Fibroblast of villous mesenchyme (primary cell): ENCODE measurements at regions not wholly inside any gene's neighbourhood (a gene's known extent, or its start where the extent isn't known, plus 50 kb on each side); places are given as distances from the start of the nearest gene placed in this dataset.

Source experiments
- DNase-seq: peaks from one replicate; pipeline ENCODE4 v3.0.0-alpha.2; 2010; ENCODE audit warnings: low read depth
- H3K4me3 ChIP-seq: 2 replicates; pipeline ENCODE4 v1.5.1; 2011; ENCODE audit warnings: low read depth, mild to moderate bottlenecking, low read length
- TF ChIP-seq, protein P1 (sequence below): IDR thresholded peaks from 2 replicates; pipeline ENCODE4 v1.5.1; 2012; ENCODE audit warnings: low read depth, mild to moderate bottlenecking, low read length; ENCODE audit not compliant: insufficient read depth

DNA sequence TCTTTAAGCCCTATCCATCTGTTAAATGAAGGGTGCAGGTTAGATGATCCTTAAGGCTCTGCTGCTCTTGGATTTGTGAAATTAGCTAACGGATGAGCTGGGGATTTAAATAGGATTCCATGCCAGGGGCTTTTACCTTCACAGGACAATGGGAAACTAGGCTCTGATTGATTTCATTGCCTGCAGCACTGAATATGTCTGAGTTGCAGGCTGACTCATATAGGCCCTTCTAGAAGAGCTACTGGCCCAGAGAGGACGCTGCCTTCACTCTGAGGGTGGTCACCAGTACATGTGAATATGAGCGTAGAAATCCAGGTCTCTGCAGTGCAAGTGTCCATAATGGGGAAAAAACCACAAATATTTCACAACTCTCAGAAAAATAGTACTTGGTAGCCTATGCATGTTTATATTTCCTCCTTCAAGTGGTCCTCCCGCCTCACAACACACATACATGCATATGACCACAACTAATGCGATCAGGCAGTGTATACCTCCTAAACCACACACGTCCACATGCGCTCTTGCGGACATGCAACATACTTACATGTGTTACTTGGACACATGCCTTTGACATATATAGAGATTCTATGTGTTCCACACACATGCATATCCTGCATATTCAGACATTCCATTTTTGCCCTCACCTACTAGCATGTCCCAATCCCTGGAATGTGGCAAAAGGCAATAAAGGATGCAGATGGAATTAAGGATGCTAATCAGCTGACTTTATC lies 233.8 kb upstream of the JUN start:
- no peak overlapping the region for H3K4me3 ChIP-seq
- peak; percentile 10 for DNase-seq
- TF ChIP-seq, protein P1, sequence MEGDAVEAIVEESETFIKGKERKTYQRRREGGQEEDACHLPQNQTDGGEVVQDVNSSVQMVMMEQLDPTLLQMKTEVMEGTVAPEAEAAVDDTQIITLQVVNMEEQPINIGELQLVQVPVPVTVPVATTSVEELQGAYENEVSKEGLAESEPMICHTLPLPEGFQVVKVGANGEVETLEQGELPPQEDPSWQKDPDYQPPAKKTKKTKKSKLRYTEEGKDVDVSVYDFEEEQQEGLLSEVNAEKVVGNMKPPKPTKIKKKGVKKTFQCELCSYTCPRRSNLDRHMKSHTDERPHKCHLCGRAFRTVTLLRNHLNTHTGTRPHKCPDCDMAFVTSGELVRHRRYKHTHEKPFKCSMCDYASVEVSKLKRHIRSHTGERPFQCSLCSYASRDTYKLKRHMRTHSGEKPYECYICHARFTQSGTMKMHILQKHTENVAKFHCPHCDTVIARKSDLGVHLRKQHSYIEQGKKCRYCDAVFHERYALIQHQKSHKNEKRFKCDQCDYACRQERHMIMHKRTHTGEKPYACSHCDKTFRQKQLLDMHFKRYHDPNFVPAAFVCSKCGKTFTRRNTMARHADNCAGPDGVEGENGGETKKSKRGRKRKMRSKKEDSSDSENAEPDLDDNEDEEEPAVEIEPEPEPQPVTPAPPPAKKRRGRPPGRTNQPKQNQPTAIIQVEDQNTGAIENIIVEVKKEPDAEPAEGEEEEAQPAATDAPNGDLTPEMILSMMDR, result no peak

DNA sequence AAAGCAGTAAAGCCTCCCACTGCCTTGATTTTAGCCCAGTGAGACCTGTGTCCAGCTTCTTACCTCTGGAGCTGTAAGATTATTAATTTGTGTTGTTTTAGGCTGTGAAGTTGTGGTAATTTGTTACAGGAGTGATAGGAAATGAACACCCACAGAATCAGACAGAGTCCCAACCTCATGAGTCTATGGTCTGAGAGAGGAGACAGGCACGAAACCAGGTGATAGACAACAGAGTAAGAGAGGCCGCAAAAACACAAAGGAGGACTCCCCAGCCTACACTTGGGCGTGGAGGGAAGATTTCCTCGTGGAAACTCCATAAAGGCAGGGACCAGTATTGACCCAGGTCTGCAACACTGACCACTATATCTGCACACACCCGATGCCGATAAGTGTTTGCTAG lies 234.6 kb upstream of the JUN start:
- TF ChIP-seq, protein P1, result no peak
- DNase-seq, result no peak
- H3K4me3 ChIP-seq, result no peak overlapping the region

DNA sequence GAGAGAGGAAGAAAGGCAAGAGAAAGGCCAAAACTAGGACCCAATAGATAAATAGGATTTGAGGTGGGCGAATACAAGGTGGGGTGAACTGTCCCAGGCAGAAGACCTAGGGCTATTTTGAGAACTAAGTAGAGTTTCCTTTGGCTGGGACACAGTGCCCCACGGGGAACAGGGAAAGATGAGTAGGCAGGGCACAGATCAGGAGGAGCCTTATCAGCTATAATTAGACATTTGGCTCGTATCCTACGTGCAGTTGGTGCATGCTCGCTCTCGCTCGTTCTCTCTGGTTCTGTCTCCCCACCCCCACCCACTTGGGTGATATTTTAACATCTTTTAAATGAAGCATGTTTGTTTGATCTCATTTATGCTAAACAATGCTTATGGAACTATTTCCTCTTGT lies 235.0 kb upstream of the JUN start:
- TF ChIP-seq, protein P1, result no peak
- no peak overlapping the region for H3K4me3 ChIP-seq
- no peak for DNase-seq

DNA sequence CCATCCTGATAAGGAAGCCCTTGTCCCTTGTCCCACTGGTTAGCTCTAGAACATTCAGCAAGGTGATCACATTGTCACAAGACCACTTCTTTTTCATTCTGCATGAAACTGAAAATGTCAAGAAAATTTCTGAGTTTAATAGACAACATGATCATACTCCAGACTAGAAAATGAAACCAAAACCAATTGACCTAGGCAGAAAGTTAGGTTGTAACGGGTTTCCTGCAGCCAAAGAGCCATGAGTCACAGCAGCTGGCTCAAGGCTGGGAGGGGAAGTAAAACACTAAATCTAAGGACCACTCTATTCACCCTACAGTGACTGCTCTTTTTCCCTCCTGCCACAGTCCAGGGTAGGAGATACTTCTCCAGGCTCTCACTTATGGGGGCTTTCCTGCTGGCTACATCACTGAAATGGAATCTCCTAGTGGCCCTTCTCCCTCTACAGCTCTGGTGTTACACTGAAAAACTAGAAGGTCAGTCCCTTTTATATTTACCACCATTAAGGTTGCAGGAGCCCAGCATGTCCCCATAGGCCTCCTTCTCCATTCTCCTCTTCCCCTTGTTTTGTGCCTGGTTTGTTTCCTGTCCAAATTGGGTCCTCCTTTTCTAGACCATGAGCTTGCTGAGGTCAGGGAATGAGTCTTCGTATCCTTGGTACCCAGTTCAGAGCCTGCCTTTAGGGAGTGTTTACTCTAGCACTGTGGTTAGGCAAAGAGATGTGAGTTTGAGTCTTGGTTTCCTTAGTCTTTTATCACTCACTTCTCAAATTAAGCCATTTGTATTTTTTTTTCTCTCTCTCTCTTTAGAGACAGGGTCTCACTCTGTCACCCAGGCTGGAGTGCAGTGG lies 236.5 kb upstream of the JUN start:
- TF ChIP-seq, protein P1, result no peak
- peak overlapping the region; percentile 35 for H3K4me3 ChIP-seq
- DNase-seq, result peak; percentile 89

DNA sequence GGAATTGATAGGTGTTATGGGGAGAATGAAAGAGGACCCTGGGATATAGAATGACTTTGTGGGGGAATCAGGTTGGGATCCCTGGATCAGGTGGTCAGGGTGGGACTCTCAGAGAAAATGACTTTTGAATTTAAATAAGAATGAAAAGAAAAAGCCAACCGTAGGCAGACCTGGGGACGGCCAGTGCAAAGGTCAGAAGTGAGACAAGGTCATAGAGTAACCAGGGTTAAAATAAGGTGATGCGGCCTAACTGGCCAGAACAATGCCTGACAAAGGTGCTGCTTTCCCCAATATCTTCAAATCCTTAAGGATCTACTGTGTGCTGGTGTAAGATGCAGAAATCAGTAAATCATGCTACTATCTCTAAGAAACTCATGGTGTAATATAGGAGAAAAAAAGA lies 238.4 kb upstream of the JUN start:
- TF ChIP-seq, protein P1, result no peak
- no peak overlapping the region for H3K4me3 ChIP-seq
- DNase-seq, result no peak

DNA sequence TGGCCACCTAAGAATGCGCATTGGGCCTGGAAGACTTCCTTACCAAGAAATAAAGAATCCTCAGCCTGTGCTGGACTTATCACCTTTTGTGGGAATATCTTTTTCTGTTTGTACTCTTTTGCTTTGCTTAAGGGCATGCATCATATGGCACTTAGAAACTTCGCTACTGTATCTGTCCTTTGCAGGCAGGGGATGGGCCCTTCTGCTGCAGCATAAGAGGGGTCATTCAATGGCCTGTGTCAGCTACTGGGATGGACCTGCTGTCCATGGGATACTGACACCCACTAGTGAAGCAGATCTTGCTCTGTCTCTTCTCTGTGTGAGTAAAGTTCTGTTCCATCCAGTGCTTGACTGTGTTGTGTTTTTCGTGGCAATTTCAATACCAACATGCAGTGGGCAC lies 239.0 kb upstream of the JUN start:
- H3K4me3 ChIP-seq, result no peak overlapping the region
- DNase-seq, result no peak
- TF ChIP-seq, protein P1, result no peak
